ENCODE measurements at regions not wholly inside any gene's neighbourhood (a gene's known extent, or its start where the extent isn't known, plus 50 kb on each side); places are given as distances from the start of the nearest gene placed in this dataset.

DNA sequence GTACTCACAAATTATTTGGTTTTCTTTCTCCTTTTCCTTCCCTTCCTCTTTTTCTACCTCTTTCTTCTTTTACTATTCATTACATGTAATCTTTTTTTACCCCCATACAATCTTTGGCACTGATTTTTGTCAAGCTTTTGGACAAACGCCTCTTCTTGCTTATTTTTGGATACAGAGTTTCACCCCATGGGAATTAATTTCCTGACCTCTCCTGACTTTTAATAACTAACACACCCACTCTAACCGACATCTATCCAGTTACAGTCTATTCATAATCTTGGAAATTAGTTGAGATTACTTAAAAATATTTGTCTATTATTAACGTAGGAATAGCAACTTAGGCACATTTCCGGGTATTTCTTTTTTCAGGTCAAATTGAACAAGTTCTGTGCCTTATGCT lies 101.2 kb downstream of the HDGFL1 start:
- Histone ChIP-seq H3K4me3 (ENCODE audit: low read depth, low read length) (no peak overlapping the region), H3K4me1 (no peaks in the 10 kb centered on the region), H3K27me3 (no peaks in the 10 kb centered on the region), H3K36me3 (no peaks in the 10 kb centered on the region), H3K9me3 (no peaks in the 10 kb centered on the region)
- DNase-seq = no peak
- TF ChIP-seq, protein P1, sequence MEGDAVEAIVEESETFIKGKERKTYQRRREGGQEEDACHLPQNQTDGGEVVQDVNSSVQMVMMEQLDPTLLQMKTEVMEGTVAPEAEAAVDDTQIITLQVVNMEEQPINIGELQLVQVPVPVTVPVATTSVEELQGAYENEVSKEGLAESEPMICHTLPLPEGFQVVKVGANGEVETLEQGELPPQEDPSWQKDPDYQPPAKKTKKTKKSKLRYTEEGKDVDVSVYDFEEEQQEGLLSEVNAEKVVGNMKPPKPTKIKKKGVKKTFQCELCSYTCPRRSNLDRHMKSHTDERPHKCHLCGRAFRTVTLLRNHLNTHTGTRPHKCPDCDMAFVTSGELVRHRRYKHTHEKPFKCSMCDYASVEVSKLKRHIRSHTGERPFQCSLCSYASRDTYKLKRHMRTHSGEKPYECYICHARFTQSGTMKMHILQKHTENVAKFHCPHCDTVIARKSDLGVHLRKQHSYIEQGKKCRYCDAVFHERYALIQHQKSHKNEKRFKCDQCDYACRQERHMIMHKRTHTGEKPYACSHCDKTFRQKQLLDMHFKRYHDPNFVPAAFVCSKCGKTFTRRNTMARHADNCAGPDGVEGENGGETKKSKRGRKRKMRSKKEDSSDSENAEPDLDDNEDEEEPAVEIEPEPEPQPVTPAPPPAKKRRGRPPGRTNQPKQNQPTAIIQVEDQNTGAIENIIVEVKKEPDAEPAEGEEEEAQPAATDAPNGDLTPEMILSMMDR (IDR thresholded peaks at IDR 0.05; ENCODE audit: low read depth, low read length) = no peak

DNA sequence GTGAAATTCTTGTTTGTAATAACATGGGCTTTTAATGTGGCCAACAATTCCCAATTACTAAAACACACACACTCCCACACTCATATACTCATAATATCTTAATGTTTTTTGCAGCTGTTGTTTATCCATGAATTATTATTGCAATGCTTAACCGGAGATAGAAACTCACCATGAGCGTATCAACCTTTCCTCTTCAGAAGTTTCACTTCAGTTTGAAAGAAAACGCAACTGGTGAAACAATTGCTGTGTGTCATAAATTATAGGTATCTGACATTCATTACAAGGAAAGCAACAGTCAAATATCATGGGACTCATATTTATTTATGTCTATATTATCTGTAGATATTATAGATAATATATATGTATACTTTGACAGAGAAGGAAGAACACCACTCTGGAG lies 104.1 kb downstream of the HDGFL1 start:
- no peak for DNase-seq
- Histone ChIP-seq H3K36me3 (no peaks in the 10 kb centered on the region), H3K9me3 (no peaks in the 10 kb centered on the region), H3K4me3 (ENCODE audit: low read depth, low read length) (no peak overlapping the region), H3K4me1 (no peaks in the 10 kb centered on the region), H3K27me3 (no peaks in the 10 kb centered on the region)
- TF ChIP-seq, protein P1 (IDR thresholded peaks at IDR 0.05; ENCODE audit: low read depth, low read length) = no peak

DNA sequence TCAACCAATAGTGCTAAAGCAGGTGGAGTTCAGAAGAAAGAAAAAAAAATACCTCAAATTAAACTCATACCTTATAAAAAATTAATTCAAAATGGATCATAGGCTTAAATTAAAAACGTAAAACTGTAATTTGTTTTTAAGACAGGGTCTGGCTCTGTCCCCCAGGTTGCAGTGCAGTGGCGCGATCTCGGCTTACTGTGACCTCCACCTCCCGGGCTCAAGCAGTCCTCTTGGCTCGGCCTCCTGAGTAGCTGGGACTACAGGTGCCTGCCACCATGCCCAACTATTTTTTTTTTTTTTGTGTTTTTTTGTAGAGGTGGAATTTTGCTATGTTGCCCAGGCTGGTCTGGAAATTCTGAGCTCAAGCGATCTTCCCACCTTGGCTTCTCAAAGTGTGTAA lies 111.6 kb downstream of the HDGFL1 start:
- TF ChIP-seq, protein P1 (IDR thresholded peaks at IDR 0.05; ENCODE audit: low read depth, low read length) = no peak
- no peaks in the 10 kb centered on the region for H3K4me1 ChIP-seq
- H3K27me3 ChIP-seq = no peaks in the 10 kb centered on the region
- H3K9me3 ChIP-seq = no peaks in the 10 kb centered on the region
- DNase-seq = no peak
- no peak overlapping the region for H3K4me3 ChIP-seq (ENCODE audit: low read depth, low read length)
- H3K36me3 ChIP-seq = no peaks in the 10 kb centered on the region

DNA sequence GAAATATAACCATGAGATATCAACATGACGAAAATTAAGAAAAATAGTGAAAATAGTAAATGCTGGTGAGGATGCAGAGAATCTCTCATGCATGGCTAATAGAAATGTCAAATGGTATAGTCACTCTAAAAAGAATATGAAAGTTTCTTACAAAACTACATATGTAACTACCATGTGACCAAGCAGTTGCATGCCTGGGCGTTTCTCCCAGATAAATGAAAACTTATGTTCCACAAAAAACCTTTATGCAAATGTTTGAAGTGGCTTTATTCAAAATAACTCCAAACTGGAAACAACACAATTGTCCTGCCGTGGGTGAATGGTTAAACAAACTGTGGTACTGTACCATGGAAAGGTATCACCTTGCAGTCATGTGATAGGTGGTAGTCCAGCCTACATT lies 112.4 kb downstream of the HDGFL1 start:
- Histone ChIP-seq H3K36me3 (no peaks in the 10 kb centered on the region), H3K4me1 (no peaks in the 10 kb centered on the region), H3K27me3 (no peaks in the 10 kb centered on the region), H3K4me3 (ENCODE audit: low read depth, low read length) (no peak overlapping the region), H3K9me3 (no peaks in the 10 kb centered on the region)
- TF ChIP-seq, protein P1 (IDR thresholded peaks at IDR 0.05; ENCODE audit: low read depth, low read length) = no peak
- no peak for DNase-seq

DNA sequence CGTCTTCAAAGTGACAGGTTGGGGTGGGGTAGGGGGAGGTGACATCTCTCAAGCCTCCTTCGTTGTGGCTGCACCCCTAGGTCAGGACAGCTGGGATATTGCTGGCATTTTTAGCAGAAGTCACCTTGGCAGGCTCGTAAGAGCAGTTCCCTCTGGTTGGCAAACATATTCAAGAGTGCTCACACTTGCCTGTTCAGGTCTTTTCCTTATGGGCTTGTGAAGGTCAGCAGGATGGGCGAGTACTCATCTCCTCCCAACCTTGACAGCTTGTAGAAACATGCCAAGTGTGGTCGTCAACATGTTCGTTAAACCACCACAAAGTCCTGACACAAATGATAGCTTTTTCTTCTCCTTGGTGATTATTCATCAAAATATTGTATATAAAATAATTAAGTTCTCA lies 113.6 kb downstream of the HDGFL1 start:
- Histone ChIP-seq H3K27me3 (no peaks in the 10 kb centered on the region), H3K9me3 (no peaks in the 10 kb centered on the region), H3K4me1 (no peaks in the 10 kb centered on the region), H3K4me3 (ENCODE audit: low read depth, low read length) (no peak overlapping the region), H3K36me3 (no peaks in the 10 kb centered on the region)
- TF ChIP-seq, protein P1 (IDR thresholded peaks at IDR 0.05; ENCODE audit: low read depth, low read length) = no peak
- DNase-seq = no peak

DNA sequence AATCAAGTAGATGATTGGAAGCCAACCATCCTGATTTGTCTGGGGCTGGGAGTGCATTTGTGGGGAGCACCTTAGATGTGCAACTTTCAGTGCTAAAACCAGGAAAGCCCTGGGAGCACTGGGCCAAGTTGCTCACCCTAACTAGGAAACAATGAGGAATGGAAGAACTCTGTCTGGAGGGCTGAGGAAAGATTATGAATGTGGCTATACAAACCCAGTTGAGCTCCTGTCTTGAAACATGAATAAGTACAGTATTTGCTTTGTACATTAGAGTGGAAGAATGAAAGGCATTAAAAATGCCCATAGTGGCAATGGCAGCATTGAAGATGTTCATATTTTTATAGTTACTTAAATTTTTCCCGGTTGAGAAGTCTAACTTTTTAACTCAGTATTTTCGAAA lies 121.1 kb downstream of the HDGFL1 start:
- Histone ChIP-seq H3K4me1 (no peaks in the 10 kb centered on the region; the same call in 1 of the 2 replicates), H3K27me3 (no peaks in the 10 kb centered on the region)
- TF ChIP-seq, protein P1 (IDR thresholded peaks at IDR 0.05; ENCODE audit: low read depth, low read length) = no peak

More for the DNA sequence above, 121.1 kb downstream of the HDGFL1 start:
- DNase-seq = no peak
- no peaks in the 10 kb centered on the region for H3K36me3 ChIP-seq
- no peak overlapping the region for H3K4me3 ChIP-seq (ENCODE audit: low read depth, low read length)
- H3K9me3 ChIP-seq = no peaks in the 10 kb centered on the region
